ENCODE measurements at regions not wholly inside any gene's neighbourhood (a gene's known extent, or its start where the extent isn't known, plus 50 kb on each side); places are given as distances from the start of the nearest gene placed in this dataset.

- TF ChIP-seq CTCF (conservative IDR thresholded peaks at IDR 0.05; ENCODE audit: low read depth, low read length) (no peak), EZH2 (IDR thresholded peaks at IDR 0.05; ENCODE audit: borderline replicate concordance, low read depth, low read length, poor library complexity, severe bottlenecking) (no peak)
Observed at GRCh38 chr13:59000770-59001169, 1163.0 kb downstream of the DIAPH3 start.

Measured in A673 (cell line).